ENCODE measurements at regions not wholly inside any gene's neighbourhood (a gene's known extent, or its start where the extent isn't known, plus 50 kb on each side); places are given as distances from the start of the nearest gene placed in this dataset.
"Not testable (repeated sequence)": the region's sequence is repeated elsewhere in the genome, so short reads cannot be mapped to it uniquely, and the experiment has no call there.

DNA sequence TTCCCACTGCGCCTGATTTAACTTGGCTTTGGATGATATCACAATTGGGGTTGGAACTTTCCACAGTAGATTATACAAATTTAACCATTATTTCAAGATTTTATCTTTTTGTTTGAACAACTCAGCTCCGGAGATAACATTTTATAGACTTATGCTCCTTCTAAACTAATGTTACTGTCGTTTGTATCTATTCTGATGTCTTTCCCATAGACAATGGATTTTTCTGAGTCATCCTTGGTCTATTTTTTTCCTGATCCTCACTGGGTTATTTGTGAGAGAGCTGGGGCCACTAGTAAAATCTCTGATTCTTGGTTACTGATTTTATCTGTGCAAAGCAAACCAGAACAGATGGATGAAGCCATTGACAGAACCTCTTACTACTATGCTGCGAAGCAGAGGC lies 175.1 kb downstream of the SLC38A4 start:
- peaks cover 3% of the 10 kb centered on the region for H3K36me3 Mint-ChIP-seq (ENCODE audit: unreplicated experiment)
- no peak for DNase-seq (ENCODE audit: extremely low spot score, unreplicated experiment)
- H3K27ac Mint-ChIP-seq (ENCODE audit: unreplicated experiment), result no peak overlapping the region
- peaks cover 13% of the 10 kb centered on the region for H3K9me3 Mint-ChIP-seq (ENCODE audit: unreplicated experiment)
- TF ChIP-seq, protein P1, sequence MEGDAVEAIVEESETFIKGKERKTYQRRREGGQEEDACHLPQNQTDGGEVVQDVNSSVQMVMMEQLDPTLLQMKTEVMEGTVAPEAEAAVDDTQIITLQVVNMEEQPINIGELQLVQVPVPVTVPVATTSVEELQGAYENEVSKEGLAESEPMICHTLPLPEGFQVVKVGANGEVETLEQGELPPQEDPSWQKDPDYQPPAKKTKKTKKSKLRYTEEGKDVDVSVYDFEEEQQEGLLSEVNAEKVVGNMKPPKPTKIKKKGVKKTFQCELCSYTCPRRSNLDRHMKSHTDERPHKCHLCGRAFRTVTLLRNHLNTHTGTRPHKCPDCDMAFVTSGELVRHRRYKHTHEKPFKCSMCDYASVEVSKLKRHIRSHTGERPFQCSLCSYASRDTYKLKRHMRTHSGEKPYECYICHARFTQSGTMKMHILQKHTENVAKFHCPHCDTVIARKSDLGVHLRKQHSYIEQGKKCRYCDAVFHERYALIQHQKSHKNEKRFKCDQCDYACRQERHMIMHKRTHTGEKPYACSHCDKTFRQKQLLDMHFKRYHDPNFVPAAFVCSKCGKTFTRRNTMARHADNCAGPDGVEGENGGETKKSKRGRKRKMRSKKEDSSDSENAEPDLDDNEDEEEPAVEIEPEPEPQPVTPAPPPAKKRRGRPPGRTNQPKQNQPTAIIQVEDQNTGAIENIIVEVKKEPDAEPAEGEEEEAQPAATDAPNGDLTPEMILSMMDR (IDR thresholded peaks at IDR 0.05), result no peak
- no peaks in the 10 kb centered on the region for H3K27me3 Mint-ChIP-seq (ENCODE audit: unreplicated experiment)
- H3K4me1 Mint-ChIP-seq (ENCODE audit: unreplicated experiment), result peaks cover 15% of the 10 kb centered on the region
- no peak overlapping the region for H3K4me3 Mint-ChIP-seq (ENCODE audit: unreplicated experiment)

DNA sequence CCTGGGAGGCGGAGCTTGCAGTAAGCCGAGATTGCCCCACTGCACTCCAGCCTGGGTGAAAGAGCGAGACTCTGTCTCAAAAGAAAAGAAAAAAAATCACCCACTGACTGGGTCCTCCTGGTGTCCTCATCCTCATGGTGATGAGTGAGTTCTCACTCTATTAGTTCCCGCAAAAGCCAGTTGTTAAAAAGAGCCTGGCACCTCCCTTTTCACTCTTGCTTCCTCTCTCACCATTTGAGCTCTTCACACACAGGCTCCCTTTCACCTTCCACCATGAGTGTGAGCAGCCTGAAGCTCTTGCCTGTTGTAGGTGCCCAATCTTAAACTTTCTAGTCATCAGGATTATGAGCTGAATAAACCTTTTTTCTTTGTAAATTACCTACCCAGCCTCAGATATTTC lies 176.4 kb downstream of the SLC38A4 start:
- Mint-ChIP-seq H3K36me3 (ENCODE audit: unreplicated experiment) (peaks cover 3% of the 10 kb centered on the region), H3K27ac (ENCODE audit: unreplicated experiment) (no peak overlapping the region), H3K27me3 (ENCODE audit: unreplicated experiment) (no peaks in the 10 kb centered on the region), H3K9me3 (ENCODE audit: unreplicated experiment) (peaks cover 13% of the 10 kb centered on the region), H3K4me3 (ENCODE audit: unreplicated experiment) (no peak overlapping the region), H3K4me1 (ENCODE audit: unreplicated experiment) (peaks cover 13% of the 10 kb centered on the region)
- TF ChIP-seq, protein P1 (IDR thresholded peaks at IDR 0.05), result no peak
- DNase-seq (ENCODE audit: extremely low spot score, unreplicated experiment), result no peak

GRCh38 chr12:46647034-46647433 lies 178.8 kb downstream of the SLC38A4 start:
- no peaks in the 10 kb centered on the region for H3K27me3 Mint-ChIP-seq (ENCODE audit: unreplicated experiment)

GRCh38 chr12:46641649-46642048 lies 184.1 kb downstream of the SLC38A4 start:
- H3K27ac Mint-ChIP-seq (ENCODE audit: unreplicated experiment); H3K27me3 Mint-ChIP-seq (ENCODE audit: unreplicated experiment); DNase-seq (ENCODE audit: extremely low spot score, unreplicated experiment); H3K4me3 Mint-ChIP-seq (ENCODE audit: unreplicated experiment); H3K4me1 Mint-ChIP-seq (ENCODE audit: unreplicated experiment): not testable (repeated sequence)
- peaks cover 30% of the 10 kb centered on the region for H3K36me3 Mint-ChIP-seq (ENCODE audit: unreplicated experiment)
- peaks cover 46% of the 10 kb centered on the region for H3K9me3 Mint-ChIP-seq (ENCODE audit: unreplicated experiment)

More at GRCh38 chr12:46647034-46647433, 178.8 kb downstream of the SLC38A4 start:
- Mint-ChIP-seq H3K9me3 (ENCODE audit: unreplicated experiment) (peaks cover 23% of the 10 kb centered on the region), H3K27ac (ENCODE audit: unreplicated experiment) (no peak overlapping the region), H3K4me1 (ENCODE audit: unreplicated experiment) (peaks cover 13% of the 10 kb centered on the region), H3K4me3 (ENCODE audit: unreplicated experiment) (no peak overlapping the region), H3K36me3 (ENCODE audit: unreplicated experiment) (peaks cover 2% of the 10 kb centered on the region)
- TF ChIP-seq, protein P1 (IDR thresholded peaks at IDR 0.05), result no peak
- no peak for DNase-seq (ENCODE audit: extremely low spot score, unreplicated experiment)

DNA sequence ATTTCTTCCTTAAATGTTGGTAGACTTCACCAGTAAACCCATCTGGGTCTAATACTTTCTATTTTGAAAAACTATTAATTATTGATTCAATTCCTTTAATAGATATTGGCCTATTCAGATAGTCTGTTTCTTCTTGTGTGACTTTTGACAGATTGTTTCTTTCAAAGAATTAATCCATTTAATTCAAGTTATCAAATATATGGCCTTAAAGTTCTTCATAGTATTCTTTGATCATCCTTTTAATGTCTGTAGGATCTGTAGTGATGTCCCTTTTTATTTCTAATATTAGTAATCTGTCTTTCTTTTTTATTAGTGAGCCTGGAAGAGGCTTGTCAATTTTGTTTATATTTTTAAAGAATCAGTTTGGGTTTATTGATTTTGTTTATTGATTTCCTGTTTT lies 190.0 kb downstream of the SLC38A4 start:
- Mint-ChIP-seq H3K4me3 (ENCODE audit: unreplicated experiment) (no peak overlapping the region), H3K9me3 (ENCODE audit: unreplicated experiment) (peaks cover 46% of the 10 kb centered on the region)

More for the DNA sequence above, 190.0 kb downstream of the SLC38A4 start:
- peaks cover 8% of the 10 kb centered on the region for H3K4me1 Mint-ChIP-seq (ENCODE audit: unreplicated experiment)
- H3K27ac Mint-ChIP-seq (ENCODE audit: unreplicated experiment), result no peak overlapping the region
- DNase-seq (ENCODE audit: extremely low spot score, unreplicated experiment), result no peak
- H3K36me3 Mint-ChIP-seq (ENCODE audit: unreplicated experiment), result peaks cover 45% of the 10 kb centered on the region
- TF ChIP-seq, protein P1 (IDR thresholded peaks at IDR 0.05), result no peak
- H3K27me3 Mint-ChIP-seq (ENCODE audit: unreplicated experiment), result no peaks in the 10 kb centered on the region
